A549 (cell line): ENCODE measurements at regions not wholly inside any gene's neighbourhood (a gene's known extent, or its start where the extent isn't known, plus 50 kb on each side); places are given as distances from the start of the nearest gene placed in this dataset.

Source experiments
- TF ChIP-seq, protein P1 (sequence below): fragments of 250-450 bp; sonication (Bioruptor Pico); IDR thresholded peaks from 2 replicates; pipeline ENCODE4 v1.5.0; 2020; ENCODE audit warnings: low read depth, mild to moderate bottlenecking, moderate library complexity

DNA sequence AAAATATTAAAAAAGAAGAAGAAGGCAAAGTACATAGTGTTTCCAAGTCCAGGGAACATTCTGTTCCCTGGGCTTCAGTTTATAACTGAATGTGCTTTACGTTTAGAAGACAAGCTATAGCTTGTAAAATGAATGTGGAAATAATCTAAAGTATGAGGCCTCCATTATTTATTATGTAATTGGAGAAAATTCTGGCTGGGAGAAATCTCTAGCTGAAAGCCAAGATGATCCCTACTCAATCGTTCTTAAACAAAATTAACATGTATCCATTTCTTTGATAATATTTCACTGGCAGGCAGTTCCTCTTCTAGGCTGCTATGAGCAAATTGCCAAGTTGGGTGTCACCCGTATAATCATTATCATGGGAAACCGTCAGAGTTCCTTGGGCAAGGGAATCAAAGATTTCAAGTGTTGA is 52.2 kb upstream of the ETS2 start (continued):
- TF ChIP-seq, protein P1, sequence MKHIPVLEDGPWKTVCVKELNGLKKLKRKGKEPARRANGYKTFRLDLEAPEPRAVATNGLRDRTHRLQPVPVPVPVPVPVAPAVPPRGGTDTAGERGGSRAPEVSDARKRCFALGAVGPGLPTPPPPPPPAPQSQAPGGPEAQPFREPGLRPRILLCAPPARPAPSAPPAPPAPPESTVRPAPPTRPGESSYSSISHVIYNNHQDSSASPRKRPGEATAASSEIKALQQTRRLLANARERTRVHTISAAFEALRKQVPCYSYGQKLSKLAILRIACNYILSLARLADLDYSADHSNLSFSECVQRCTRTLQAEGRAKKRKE (CRISPR knock-in tag), result no peak
